ENCODE measurements at regions not wholly inside any gene's neighbourhood (a gene's known extent, or its start where the extent isn't known, plus 50 kb on each side); places are given as distances from the start of the nearest gene placed in this dataset.
"Not testable (repeated sequence)": the region's sequence is repeated elsewhere in the genome, so short reads cannot be mapped to it uniquely, and the experiment has no call there.

DNA sequence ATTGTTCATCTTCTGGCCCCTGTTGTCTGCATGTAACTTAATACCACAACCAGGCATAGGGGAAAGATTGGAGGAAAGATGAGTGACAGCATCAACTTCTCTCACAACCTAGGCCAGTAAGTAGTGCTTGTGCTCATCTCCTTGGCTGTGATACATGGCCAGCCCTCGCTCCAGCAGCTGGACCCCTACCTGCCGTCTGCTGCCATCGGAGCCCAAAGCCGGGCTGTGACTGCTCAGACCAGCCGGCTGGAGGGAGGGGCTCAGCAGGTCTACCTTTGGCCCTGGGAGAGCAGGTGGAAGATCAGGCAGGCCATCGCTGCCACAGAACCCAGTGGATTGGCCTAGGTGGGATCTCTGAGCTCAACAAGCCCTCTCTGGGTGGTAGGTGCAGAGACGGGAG is 268.8 kb downstream of the OR4F29 start:
- H3K4me3 ChIP-seq; H3K36me3 ChIP-seq; FAIRE-seq; H3K4me1 ChIP-seq; H3K27me3 ChIP-seq; H3K27ac ChIP-seq; H3K9me3 ChIP-seq; intact Hi-C loops (cut with DNase I); ATAC-seq: not testable (repeated sequence)
- 70 to 88% methylated on average over 2 to 6 of the region's 7 CpGs for WGBS, 2 donors
- DNase-seq = peak in 4 of 6 donors; percentile 8 to 30 (median 14)

DNA sequence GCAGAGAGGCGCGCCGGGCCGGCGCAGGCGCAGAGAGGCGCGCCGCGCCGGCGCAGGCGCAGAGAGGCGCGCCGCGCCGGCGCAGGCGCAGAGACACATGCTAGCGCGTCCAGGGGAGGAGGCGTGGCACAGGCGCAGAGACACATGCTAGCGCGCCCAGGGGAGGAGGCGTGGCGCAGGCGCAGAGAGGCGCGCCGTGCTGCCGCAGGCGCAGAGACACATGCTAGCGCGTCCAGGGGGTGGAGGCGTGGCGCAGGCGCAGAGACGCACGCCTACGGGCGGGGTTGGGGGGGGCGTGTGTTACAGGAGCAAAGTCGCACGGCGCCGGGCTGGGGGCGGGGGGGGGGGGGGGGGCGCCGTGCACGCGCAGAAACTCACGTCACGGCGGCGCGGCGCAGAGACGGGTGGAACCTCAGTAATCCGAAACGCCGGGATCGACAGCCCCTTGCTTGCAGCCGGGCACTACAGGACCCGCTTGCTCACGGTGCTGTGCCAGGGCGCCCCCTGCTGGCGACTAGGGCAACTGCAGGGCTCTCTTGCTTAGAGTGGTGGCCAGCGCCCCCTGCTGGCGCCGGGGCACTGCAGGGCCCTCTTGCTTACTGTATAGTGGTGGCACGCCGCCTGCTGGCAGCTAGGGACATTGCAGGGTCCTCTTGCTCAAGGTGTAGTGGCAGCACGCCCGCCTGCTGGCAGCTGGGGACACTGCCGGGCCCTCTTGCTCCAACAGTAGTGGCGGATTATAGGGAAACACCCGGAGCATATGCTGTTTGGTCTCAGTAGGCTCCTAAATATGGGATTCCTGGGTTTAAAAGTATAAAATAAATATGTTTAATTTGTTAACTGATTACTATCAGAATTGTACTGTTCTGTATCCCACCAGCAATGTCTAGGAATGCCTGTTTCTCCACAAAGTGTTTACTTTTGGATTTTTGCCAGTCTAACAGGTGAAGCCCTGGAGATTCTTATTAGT is 269.9 kb downstream of the OR4F29 start:
- FAIRE-seq; H3K4me3 ChIP-seq; intact Hi-C loops (cut with DNase I); H3K27ac ChIP-seq; H3K27me3 ChIP-seq; H3K36me3 ChIP-seq; H3K9me3 ChIP-seq; H3K4me1 ChIP-seq: not testable (repeated sequence)
- peak; percentile 26 to 73 (median 60) for ATAC-seq
- WGBS, 2 donors = 78 to 80% methylated on average over 35 to 54 of the region's 79 CpGs
- TF ChIP-seq, protein P1, sequence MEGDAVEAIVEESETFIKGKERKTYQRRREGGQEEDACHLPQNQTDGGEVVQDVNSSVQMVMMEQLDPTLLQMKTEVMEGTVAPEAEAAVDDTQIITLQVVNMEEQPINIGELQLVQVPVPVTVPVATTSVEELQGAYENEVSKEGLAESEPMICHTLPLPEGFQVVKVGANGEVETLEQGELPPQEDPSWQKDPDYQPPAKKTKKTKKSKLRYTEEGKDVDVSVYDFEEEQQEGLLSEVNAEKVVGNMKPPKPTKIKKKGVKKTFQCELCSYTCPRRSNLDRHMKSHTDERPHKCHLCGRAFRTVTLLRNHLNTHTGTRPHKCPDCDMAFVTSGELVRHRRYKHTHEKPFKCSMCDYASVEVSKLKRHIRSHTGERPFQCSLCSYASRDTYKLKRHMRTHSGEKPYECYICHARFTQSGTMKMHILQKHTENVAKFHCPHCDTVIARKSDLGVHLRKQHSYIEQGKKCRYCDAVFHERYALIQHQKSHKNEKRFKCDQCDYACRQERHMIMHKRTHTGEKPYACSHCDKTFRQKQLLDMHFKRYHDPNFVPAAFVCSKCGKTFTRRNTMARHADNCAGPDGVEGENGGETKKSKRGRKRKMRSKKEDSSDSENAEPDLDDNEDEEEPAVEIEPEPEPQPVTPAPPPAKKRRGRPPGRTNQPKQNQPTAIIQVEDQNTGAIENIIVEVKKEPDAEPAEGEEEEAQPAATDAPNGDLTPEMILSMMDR (IDR thresholded peaks at IDR 0.05) = peak in 1 of 4 donors; percentile 14
- DNase-seq = peak; percentile 61 to 90 (median 76)

DNA sequence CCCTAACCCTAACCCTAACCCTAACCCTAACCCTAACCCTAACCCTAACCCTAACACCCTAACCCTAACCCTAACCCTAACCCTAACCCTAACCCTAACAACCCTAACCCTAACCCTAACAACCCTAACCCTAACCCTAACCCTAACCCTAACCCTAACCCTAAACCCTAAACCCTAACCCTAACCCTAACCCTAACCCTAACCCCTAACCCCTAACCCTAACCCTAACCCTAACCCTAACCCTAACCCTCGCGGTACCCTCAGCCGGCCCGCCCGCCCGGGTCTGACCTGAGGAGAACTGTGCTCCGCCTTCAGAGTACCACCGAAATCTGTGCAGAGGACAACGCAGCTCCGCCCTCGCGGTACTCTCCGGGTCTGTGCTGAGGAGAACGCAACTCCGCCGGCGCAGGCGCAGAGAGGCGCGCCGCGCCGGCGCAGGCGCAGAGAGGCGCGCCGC is 270.7 kb downstream of the OR4F29 start:
- 84% methylated on average over 28 of the region's 28 CpGs for WGBS, 2 donors
- H3K36me3 ChIP-seq; H3K9me3 ChIP-seq; H3K4me1 ChIP-seq; H3K27ac ChIP-seq; H3K4me3 ChIP-seq; H3K27me3 ChIP-seq; intact Hi-C loops (cut with DNase I); FAIRE-seq: not testable (repeated sequence)
- DNase-seq = peak in 5 of 6 donors; percentile 30 to 67 (median 41)
- peak; percentile 62 to 74 (median 71) for ATAC-seq

DNA sequence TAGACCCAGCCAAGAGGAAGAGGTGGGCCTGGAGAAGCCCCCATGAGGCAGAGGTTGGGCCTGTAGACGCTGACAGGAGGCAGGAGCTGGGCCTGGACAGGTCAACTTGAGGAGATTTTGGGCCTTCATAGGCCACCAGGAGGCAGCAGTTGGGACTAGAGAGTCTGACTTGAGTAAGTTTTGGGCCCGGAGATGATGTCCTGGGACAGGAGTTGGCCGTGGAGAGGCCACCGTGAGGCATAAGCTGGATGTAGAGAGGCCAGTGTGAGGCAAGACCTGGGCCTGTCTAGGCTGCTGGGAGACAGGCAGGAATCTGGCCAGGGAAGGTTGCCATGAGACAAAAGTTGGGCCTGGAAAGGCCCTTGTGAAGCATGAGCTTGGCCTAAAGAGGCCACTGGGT is 312.6 kb downstream of the OR4F29 start:
- intact Hi-C loops (cut with DNase I); FAIRE-seq; H3K36me3 ChIP-seq; H3K27ac ChIP-seq; H3K4me1 ChIP-seq; H3K4me3 ChIP-seq; ATAC-seq; H3K9me3 ChIP-seq; H3K27me3 ChIP-seq: not testable (repeated sequence)
- 88 to 90% methylated on average over 3 of the region's 4 CpGs for WGBS, 2 donors
- peak in 1 of 6 donors; percentile 17 for DNase-seq

DNA sequence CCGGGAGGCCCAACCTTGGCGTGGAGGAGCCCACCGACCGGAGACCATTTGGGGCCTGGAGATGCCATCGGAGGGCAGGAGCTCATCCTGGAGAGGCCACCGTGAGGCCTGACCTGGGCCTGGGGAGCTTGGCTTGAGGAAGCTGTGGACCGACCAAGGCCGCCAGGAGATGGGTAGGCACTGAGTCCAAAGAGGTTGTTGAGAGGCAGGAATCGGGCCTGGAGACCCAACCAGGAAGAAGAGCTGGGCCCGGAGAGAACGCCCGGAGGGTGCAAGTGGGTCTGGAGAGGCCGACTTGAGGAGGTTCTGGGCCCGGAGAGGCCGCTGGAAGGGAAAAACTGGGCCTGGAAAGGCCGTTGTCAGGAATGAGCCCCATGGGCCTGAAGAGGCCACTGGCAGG is 313.8 kb downstream of the OR4F29 start:
- intact Hi-C loops (cut with DNase I); H3K4me3 ChIP-seq; H3K36me3 ChIP-seq; FAIRE-seq; ATAC-seq; H3K27me3 ChIP-seq; H3K9me3 ChIP-seq; H3K27ac ChIP-seq; H3K4me1 ChIP-seq: not testable (repeated sequence)
- DNase-seq = peak in 2 of 6 donors; percentile 19 to 22
- WGBS, 2 donors = 98 to 100% methylated on average over 4 to 6 of the region's 16 CpGs

DNA sequence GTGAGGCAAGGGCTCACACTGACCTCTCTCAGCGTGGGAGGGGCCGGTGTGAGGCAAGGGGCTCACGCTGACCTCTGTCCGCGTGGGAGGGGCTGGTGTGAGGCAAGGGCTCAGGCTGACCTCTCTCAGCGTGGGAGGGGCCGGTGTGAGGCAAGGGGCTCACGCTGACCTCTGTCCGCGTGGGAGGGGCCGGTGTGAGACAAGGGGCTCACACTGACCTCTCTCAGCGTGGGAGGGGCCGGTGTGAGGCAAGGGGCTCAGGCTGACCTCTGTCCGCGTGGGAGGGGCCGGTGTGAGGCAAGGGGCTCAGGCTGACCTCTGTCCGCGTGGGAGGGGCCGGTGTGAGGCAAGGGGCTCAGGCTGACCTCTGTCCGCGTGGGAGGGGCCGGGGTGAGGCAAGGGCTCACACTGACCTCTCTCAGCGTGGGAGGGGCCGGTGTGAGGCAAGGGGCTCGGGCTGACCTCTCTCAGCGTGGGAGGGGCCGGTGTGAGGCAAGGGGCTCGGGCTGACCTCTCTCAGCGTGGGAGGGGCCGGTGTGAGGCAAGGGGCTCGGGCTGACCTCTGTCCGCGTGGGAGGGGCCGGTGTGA is 315.0 kb downstream of the OR4F29 start:
- FAIRE-seq; ATAC-seq; H3K9me3 ChIP-seq; H3K27me3 ChIP-seq; H3K4me3 ChIP-seq; H3K27ac ChIP-seq; H3K36me3 ChIP-seq; intact Hi-C loops (cut with DNase I); H3K4me1 ChIP-seq: not testable (repeated sequence)
- 96 to 97% methylated on average over 24 to 34 of the region's 34 CpGs for WGBS, 2 donors
- DNase-seq = peak in 3 of 6 donors; percentile 2 to 34 (median 13)

DNA sequence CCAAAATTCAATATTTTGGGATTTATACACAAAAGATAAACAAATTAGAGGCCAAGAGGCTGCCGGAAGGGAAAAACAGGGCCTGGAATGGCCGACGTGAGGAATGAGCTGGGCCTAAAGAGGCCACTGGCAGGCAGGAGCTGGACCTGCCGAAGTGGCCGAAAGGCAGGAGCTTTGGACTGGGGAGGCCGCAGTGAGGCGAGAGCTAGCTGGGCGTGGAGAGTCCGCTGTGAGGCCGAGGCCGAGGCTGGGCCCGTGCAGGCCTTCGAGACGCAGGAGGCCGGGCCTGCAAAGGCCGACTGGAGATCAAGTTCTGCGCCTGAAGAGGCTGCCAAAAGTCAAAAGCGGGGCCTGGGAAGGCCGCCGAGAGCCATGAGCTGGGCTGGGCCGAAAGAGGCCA is 316.5 kb downstream of the OR4F29 start:
- H3K4me1 ChIP-seq; H3K27ac ChIP-seq; H3K36me3 ChIP-seq; H3K9me3 ChIP-seq; ATAC-seq; FAIRE-seq; H3K4me3 ChIP-seq; H3K27me3 ChIP-seq; intact Hi-C loops (cut with DNase I): not testable (repeated sequence)
- 94 to 96% methylated on average over 11 to 19 of the region's 21 CpGs for WGBS, 2 donors
- DNase-seq = peak in 4 of 6 donors; percentile 4 to 44 (median 23)

DNA sequence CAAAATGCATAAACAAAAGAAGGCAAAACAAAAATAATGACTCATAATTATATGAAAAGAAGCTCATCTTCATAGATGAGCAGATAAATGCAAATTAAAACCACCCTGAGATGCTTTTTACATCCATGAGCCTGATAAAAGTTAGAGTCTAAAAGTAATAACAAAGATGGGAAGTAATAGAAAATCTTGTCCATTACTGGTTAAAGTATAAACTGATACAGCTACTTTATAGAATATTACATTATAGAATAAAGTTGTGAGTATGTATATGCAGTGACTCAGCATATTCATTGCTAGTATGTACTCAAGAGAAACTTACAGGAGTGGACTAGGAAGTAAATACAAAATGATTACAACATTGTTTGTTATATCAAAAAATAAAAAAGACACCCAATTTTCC is 333.0 kb downstream of the OR4F29 start:
- FAIRE-seq; H3K4me1 ChIP-seq; H3K4me3 ChIP-seq; DNase-seq; H3K9me3 ChIP-seq; H3K27ac ChIP-seq; ATAC-seq; H3K27me3 ChIP-seq; H3K36me3 ChIP-seq; intact Hi-C loops (cut with DNase I): not testable (repeated sequence)

DNA sequence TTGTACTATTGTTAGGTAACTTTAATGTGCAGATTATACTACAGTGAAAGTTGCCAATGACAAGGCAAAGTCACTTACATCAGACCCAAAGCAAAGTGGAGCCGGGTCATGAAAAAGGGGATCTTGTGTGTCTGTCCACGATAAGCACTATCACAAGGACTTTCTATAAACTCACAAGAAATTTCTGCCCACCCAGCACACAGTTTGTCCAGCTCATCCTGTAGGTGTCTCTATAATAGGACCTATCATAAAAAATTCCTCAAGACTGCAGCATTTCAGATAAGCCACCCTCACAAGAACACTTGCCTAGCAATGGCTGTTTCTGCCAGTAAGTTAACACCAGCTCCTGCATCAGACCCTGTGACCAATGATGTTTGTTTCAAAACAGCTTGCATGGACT is 335.9 kb downstream of the OR4F29 start:
- H3K9me3 ChIP-seq; H3K27me3 ChIP-seq; H3K27ac ChIP-seq; H3K4me3 ChIP-seq; H3K36me3 ChIP-seq; intact Hi-C loops (cut with DNase I); DNase-seq; H3K4me1 ChIP-seq; FAIRE-seq; ATAC-seq: not testable (repeated sequence)
- WGBS, 2 donors = 60 to 73% methylated on average over 1 of the region's 2 CpGs

DNA sequence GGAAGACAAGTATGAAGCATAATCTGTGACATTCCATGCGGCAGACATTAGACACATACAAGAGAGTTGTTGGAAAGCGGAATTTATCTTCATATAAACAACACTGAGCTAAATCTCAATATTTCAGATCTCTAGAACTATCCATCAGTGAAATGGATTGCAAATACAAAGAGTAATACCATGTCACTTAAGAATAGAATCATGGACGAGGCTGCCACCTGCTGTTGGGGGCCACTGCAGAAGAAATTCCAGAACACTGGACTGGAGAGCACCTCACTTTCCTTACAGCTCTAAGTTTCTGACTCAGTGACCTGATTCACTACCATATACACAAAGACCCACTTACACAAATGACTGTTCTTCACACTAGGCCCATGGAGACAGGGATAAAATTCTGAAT is 346.7 kb downstream of the OR4F29 start:
- intact Hi-C loops (cut with DNase I); H3K27me3 ChIP-seq; FAIRE-seq; H3K4me3 ChIP-seq; H3K9me3 ChIP-seq; H3K36me3 ChIP-seq; H3K4me1 ChIP-seq; H3K27ac ChIP-seq; ATAC-seq: not testable (repeated sequence)
- peak in 2 of 6 donors; percentile 5 to 39 for DNase-seq
- no CpG with 5 or more reads among the region's 3 CpGs for WGBS, 2 donors

DNA sequence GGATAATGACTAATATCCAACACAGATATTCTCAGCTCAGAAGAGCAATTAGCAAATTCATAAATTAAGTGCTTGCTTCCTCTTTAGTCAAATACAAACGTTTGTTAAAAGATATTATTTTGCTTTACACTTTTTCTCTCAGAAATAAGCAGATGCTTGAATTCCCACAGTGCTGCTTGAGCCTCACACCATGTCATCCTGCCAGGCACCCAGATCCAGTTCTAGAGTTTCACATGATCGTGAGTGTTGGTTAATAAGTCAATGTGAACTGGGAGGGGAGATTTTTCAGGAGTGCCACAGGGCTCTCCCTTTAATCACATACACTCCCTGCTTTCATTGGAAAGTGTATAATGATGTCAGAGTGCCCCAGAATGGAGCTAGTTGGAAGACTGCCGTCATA is 352.0 kb downstream of the OR4F29 start:
- H3K4me1 ChIP-seq; H3K36me3 ChIP-seq; ATAC-seq; H3K9me3 ChIP-seq; H3K4me3 ChIP-seq; H3K27ac ChIP-seq; FAIRE-seq; H3K27me3 ChIP-seq; intact Hi-C loops (cut with DNase I): not testable (repeated sequence)
- peak in 3 of 6 donors; percentile 18 to 54 (median 41) for DNase-seq
- WGBS, 2 donors = 11% methylated on average over 2 of the region's 3 CpGs; no CpG with 5 or more reads in 1 of the 2 donors
